ENCODE measurements at regions not wholly inside any gene's neighbourhood (a gene's known extent, or its start where the extent isn't known, plus 50 kb on each side); places are given as distances from the start of the nearest gene placed in this dataset.

DNA sequence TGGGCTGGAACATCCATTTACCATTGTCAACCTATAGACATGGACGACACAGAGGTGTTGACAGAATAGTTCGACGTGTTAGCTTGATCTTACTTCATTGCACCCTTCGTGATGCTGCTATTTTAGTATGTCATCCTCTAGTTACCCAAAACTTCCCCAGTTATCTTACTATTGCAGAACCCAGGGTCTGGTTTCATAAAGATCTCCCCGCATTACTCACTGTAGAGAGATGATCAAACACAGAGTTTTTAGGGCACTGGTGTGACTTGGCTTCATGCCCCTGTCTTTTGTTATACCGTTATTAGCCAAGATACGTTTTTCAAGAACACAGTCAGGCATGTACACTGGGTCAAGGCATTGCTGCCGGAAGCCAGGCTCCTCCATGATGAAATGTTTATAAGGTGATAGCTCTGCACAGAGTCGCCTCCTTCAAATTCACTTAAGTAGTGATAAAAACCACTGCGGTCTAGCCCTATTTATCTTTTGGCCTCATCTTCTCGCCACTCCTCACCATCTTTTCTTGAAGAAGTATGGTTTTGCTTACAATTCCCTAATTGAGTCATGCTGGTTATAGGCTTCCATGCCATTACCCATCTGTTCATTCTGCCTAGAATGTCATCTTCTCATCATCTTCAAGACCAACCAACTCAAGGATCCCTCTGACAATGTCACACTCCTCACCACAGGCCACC is 1127.9 kb downstream of the VRK1 start:
- TF ChIP-seq, protein P1, sequence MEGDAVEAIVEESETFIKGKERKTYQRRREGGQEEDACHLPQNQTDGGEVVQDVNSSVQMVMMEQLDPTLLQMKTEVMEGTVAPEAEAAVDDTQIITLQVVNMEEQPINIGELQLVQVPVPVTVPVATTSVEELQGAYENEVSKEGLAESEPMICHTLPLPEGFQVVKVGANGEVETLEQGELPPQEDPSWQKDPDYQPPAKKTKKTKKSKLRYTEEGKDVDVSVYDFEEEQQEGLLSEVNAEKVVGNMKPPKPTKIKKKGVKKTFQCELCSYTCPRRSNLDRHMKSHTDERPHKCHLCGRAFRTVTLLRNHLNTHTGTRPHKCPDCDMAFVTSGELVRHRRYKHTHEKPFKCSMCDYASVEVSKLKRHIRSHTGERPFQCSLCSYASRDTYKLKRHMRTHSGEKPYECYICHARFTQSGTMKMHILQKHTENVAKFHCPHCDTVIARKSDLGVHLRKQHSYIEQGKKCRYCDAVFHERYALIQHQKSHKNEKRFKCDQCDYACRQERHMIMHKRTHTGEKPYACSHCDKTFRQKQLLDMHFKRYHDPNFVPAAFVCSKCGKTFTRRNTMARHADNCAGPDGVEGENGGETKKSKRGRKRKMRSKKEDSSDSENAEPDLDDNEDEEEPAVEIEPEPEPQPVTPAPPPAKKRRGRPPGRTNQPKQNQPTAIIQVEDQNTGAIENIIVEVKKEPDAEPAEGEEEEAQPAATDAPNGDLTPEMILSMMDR (conservative IDR thresholded peaks at IDR 0.05) = no peak
- H3K27ac ChIP-seq = no peak overlapping the region

DNA sequence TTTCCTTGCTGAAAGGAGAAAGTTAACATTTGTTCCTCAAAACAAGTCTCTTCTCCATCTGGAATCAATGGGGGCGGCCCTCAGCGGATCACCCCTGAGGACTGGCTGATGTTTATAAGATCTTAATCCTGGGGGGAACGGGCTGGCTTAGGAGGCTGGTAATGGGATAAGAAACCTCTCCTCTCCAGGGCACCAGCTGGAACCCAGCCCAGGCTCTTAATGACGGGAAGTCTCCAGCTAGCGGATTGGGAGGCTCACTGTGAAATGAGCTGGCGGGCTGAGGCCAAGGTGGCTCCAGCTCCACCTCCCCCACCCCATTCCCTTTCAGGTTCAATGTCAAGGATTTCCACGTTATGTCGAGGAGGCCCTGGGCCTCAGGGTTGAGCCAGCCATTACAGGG is 1133.0 kb downstream of the VRK1 start:
- no peak overlapping the region for H3K27ac ChIP-seq
- TF ChIP-seq, protein P1 (conservative IDR thresholded peaks at IDR 0.05) = no peak

GRCh38 chr14:97931273-97931672 is 1134.1 kb downstream of the VRK1 start:
- TF ChIP-seq, protein P1 (conservative IDR thresholded peaks at IDR 0.05) = no peak
- no peak overlapping the region for H3K27ac ChIP-seq

GRCh38 chr14:97942921-97943320 is 1145.7 kb downstream of the VRK1 start:
- TF ChIP-seq, protein P1 (conservative IDR thresholded peaks at IDR 0.05) = no peak
- no peak overlapping the region for H3K27ac ChIP-seq

DNA sequence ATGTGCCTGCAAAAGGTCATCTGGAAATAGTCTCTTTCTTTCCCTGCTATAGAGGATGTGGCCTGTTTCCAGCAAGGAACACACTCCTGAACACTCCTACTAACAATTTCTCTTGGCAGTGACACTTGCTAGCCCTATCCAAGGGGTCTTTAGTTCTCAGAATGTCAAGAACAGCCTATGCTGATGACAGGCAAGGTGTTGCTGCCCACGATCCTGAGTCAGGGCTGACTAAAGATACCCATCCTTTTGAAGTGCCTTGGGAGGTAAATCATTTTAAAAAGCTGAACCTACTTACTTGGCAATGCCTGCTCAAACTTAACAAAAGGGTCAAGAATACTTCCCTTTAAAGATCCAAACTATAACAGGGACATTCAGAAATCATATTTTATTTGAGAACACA is 1146.4 kb downstream of the VRK1 start:
- H3K27ac ChIP-seq = no peak overlapping the region
- TF ChIP-seq, protein P1 (conservative IDR thresholded peaks at IDR 0.05) = no peak

- H3K27ac ChIP-seq = no peak overlapping the region
- TF ChIP-seq, protein P1 (conservative IDR thresholded peaks at IDR 0.05) = no peak
Observed at GRCh38 chr14:97944380-97944779, 1147.2 kb downstream of the VRK1 start.

DNA sequence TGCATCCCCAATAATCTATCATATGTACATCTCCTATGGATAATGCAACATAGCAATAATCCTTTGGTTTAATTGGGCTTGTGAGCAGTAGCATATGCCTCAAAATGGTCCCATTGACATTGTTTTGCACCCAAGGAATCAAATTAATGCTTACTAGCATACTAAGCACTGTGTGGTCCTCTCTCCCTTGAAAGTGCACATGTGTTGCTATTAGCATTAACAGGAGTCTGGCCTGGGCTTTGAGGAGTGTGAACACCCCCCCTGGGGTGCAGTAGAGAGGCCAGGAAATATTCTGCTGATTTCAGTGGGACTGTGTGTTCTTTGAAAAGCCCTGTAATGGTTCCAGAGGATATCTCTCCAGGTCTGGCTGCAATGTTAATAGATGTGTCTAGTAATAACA is 1148.4 kb downstream of the VRK1 start:
- no peak overlapping the region for H3K27ac ChIP-seq

More for the DNA sequence above, 1148.4 kb downstream of the VRK1 start:
- TF ChIP-seq, protein P1 (conservative IDR thresholded peaks at IDR 0.05) = no peak
